ENCODE measurements at regions not wholly inside any gene's neighbourhood (a gene's known extent, or its start where the extent isn't known, plus 50 kb on each side); places are given as distances from the start of the nearest gene placed in this dataset.

GRCh38 chr3:117358717-117359314, 649.2 kb downstream of the TUSC7 start:
- TF ChIP-seq CTCF (IDR thresholded peaks at IDR 0.05; ENCODE audit: low read depth, low read length): no peak
- DNase-seq (ENCODE audit: low read depth in 1 of 2, low spot score in 1 of 2): no peak
- H3K27me3 ChIP-seq: no peaks in the 10 kb centered on the region
- no peaks in the 10 kb centered on the region for H3K4me1 ChIP-seq (ENCODE audit: low read depth)
- H3K27ac ChIP-seq: no peak overlapping the region
- H3K4me3 ChIP-seq: no peak overlapping the region
- no peaks in the 10 kb centered on the region for H3K36me3 ChIP-seq
- H3K9me3 ChIP-seq (ENCODE audit: low read depth): no peaks in the 10 kb centered on the region

GRCh38 chr3:117366574-117366973, 657.0 kb downstream of the TUSC7 start:
- Histone ChIP-seq H3K27ac (no peak overlapping the region), H3K4me1 (ENCODE audit: low read depth) (no peaks in the 10 kb centered on the region), H3K4me3 (no peak overlapping the region), H3K36me3 (no peaks in the 10 kb centered on the region), H3K27me3 (no peaks in the 10 kb centered on the region), H3K9me3 (ENCODE audit: low read depth) (no peaks in the 10 kb centered on the region)
- TF ChIP-seq CTCF (IDR thresholded peaks at IDR 0.05; ENCODE audit: low read depth, low read length): no peak
- no peak for DNase-seq (ENCODE audit: low read depth in 1 of 2, low spot score in 1 of 2)

GRCh38 chr3:117367861-117368260, 658.3 kb downstream of the TUSC7 start:
- no peak for TF ChIP-seq CTCF (IDR thresholded peaks at IDR 0.05; ENCODE audit: low read depth, low read length)
- H3K4me3 ChIP-seq: no peak overlapping the region
- H3K27me3 ChIP-seq: no peaks in the 10 kb centered on the region

GRCh38 chr3:117380631-117381030, 671.1 kb downstream of the TUSC7 start:
- DNase-seq (ENCODE audit: low read depth in 1 of 2, low spot score in 1 of 2): no peak
- Histone ChIP-seq H3K4me3 (no peak overlapping the region), H3K27ac (no peak overlapping the region), H3K36me3 (no peaks in the 10 kb centered on the region), H3K4me1 (ENCODE audit: low read depth) (no peaks in the 10 kb centered on the region), H3K9me3 (ENCODE audit: low read depth) (no peaks in the 10 kb centered on the region), H3K27me3 (no peaks in the 10 kb centered on the region)
- TF ChIP-seq CTCF (IDR thresholded peaks at IDR 0.05; ENCODE audit: low read depth, low read length): no peak

More at GRCh38 chr3:117367861-117368260, 658.3 kb downstream of the TUSC7 start:
- Histone ChIP-seq H3K27ac (no peak overlapping the region), H3K4me1 (ENCODE audit: low read depth) (no peaks in the 10 kb centered on the region), H3K9me3 (ENCODE audit: low read depth) (no peaks in the 10 kb centered on the region), H3K36me3 (no peaks in the 10 kb centered on the region)
- no peak for DNase-seq (ENCODE audit: low read depth in 1 of 2, low spot score in 1 of 2)

GRCh38 chr3:117393119-117393518, 683.5 kb downstream of the TUSC7 start:
- no peak overlapping the region for H3K27ac ChIP-seq
- no peak for TF ChIP-seq CTCF (IDR thresholded peaks at IDR 0.05; ENCODE audit: low read depth, low read length)
- DNase-seq (ENCODE audit: low read depth in 1 of 2, low spot score in 1 of 2): no peak
- H3K4me1 ChIP-seq (ENCODE audit: low read depth): no peaks in the 10 kb centered on the region
- H3K27me3 ChIP-seq: no peaks in the 10 kb centered on the region
- no peaks in the 10 kb centered on the region for H3K36me3 ChIP-seq
- no peaks in the 10 kb centered on the region for H3K9me3 ChIP-seq (ENCODE audit: low read depth)
- H3K4me3 ChIP-seq: no peak overlapping the region

Data from cardiac muscle cell (in vitro differentiated cells and primary cell).